AG20443 (cell line): ENCODE measurements at regions not wholly inside any gene's neighbourhood (a gene's known extent, or its start where the extent isn't known, plus 50 kb on each side); places are given as distances from the start of the nearest gene placed in this dataset.

Experiments
- DNase-seq: peaks from one replicate; pipeline ENCODE4 v3.0.0; 2012; ENCODE audit warnings: low spot score, mixed read lengths

DNA sequence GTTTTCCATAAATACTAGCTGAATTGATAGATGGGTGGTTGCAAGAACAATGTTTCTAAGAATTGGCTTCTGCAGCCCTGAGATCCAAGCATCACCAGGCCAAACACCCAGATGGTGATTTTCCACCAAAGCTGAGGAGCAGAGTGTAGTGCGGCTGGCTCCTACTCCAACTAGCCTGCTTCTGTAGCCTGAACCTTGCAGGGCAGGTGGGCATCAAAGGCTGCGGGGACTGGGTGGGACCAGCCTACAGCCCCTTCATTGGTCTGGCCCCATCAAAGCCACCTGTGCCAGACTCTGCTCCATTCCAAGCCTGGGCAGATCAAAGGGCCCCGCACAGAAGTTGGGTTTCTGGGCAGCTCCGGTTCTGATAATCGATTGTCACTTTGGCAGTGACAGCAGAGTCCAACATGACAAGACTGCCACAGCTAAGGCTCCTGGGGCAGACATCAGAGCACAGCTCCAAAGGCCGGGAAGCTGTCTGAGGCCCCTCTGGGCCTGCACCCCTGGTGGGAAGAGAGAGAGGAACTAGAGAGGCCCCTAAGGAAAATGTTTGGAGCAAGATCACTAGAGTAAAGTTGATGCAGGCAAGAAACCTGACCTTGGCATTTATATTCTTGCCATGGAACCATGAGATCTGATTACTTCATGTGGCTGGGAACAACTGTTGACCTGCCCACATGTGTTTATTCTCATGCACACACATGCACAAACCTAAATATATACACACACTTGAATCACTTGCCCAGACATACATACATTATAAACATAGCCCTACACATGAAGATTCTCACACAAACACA, 582.9 kb downstream of the INSC start:
- DNase-seq, result no peak

DNA sequence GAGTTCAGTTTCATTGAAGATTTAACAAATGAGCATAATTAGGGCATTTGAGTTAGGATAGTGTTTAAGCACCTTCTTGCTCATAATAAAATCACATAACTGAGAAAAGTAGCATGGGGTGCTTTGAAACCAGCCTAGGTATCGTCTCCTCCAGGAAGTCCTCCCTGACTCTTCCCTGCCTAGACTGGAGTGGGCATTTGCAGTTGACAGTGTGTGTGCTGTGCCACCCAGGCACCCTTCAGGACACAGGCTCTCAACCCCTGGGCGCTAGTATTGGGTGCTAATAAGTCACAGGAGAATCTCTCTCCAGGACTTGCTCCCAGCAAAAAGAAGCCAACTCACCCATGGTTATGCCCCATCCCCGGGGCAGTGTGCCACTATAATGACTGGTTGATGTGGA, 584.1 kb downstream of the INSC start:
- no peak for DNase-seq

DNA sequence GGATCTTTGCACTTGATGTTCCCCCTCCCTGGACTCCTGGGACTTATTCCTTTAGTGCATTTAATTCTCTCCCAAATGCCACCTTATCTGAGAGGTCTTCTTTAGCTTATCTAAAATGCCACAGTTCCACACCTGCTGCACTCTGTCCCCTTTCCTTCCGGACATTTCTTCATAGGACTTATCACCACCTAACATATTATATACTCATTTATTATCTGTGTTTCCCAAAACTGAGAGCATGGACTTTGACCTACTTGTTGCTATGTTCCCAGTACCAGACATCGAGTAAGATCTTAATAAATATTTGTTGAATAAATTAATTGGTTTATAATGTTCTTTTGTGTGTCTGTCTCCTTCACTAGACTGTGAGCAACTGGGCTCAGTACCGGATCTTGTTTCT, 585.3 kb downstream of the INSC start:
- DNase-seq, result no peak

DNA sequence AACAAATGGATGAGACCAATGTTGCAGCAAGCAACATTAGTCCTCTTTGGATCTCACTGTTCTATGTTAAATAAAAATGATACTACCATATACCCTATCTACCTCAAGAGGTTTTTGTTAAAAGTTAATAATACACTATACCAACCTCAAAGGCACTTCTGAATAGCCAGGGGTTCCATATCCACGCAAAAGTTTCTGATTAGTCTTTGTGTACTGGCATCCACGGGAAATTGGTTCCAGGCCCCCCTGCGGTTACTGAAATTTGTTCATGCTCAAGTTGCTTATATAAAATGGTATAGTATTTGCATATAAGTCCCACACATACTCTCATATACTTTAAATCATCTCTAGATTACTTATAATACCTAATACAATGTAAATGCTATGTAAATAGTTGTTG, 585.7 kb downstream of the INSC start:
- no peak for DNase-seq

DNA sequence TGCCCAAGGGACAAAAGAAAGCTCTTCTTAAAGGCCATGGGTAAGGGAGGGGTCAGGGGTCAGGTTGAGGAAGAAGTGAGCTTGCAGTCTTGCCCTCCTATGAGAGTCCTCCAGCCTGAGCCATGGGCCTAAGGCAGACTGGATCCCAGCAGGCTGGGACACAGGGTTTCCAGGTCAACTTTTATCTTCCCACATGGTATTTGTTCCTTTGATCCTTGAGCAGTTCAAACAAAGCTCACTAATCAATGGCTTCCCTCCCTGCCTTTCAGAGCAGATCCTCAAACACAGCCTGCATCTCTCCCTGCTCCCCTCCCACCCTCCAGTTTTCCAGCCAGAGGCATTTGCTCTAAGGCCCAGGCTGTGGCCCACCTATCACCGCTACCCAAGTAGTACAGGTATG, 589.3 kb downstream of the INSC start:
- no peak for DNase-seq

DNA sequence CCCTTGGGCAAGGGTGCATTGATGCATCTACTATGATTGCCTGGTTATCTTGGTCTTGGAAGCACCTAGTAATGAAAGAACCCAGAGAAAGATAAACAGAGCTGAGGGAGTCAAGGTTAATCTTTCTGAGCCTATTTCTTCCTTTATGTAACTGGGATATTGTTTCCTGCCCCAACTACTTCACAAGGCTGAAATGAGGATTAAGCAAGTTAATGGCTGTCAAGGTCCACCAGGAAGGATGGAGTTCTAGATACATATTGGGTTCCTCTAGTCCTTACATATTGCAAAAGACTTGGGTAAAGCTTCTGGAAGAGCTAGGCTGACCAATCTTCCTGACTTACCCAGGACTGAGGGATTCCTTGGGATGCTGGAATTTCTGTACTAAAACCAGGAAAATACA, 589.8 kb downstream of the INSC start:
- no peak for DNase-seq

DNA sequence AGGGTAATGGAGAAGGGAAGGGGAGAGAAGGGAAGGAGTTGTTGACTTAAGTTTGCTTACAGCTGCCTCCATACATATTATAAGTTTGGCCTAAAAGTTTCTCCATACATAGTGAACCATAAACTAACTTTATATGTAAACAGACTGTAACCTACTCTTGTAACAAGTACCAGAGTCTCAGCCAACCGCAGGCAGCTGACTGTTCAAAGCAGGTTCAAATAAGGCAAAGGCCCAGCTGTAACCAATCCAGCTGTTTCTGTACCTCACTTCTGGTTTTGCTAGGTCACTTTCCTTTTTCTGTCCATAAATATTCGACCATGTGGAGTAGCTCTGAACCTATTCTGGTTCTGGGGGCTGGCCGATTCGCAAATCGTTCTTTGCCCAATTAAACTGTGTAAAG, 591.2 kb downstream of the INSC start:
- DNase-seq, result no peak

DNA sequence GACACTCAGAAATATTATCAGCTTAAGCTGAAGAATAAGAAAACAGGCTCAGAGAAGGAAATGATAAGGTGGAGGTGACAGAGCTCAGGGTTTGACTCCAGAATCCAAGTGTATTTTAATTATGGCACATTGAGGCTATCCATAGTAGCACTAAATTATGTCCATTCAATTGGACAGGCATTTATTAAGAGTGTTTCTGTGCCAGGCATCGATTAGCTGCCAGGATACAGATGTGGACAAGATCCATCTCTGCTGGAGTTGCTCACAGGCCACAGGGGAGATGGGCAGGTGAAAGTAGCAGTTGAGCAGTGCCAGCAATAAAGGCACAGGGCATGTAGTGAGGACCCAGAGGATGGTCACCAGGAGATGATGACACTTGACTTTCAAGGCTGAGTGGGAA, 592.5 kb downstream of the INSC start:
- DNase-seq, result no peak

DNA sequence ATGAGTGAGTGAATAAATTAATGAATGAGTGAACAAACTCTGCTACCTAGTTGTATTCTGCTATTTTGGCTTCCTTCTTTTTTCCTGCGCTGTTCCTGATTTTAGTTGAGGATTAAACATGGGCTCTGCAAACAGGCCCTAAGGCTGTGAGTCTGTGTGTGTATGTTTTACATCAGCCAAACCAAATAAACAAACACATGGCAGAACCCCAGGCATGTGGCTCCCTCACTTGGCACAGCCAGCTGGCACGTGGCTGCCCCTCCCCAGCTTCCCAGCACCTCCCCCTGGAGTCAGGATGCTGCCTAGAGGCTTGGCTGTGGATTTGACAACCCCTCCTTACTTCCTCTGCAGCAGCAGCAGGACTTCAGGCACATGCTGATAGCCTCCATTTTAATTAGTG, 593.2 kb downstream of the INSC start:
- DNase-seq, result no peak

DNA sequence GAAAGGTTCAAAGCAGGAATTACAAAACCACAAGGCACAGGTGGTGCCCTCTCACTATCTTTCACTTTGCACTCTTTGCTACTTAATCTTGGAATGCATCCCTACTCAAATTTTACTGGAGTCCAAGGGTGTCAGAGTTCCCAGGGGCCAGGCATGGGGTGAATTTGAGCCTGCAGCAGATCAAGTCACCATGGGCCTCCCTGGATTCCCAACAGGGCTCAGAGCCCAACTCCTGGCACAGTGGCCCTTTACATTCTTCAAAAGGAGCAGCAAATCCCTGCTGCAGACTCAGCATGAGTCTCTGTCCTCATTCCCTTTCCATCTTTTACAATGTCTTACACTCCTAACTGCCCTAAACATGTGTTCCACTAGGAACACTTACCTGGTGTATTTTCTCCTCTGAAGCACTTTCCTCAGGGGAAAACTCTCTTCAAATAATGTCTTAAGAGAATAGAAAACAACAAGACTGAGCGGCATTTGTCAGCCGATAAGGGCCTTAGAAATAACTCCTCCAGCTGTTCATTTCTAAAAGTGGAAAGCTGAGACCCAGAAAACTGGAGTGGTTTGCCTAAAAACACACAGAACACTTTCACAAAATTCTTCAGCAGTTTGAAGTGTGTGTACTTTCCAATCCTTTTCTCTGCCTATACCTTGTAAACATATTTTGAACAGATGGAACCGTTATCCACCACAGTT, 596.0 kb downstream of the INSC start:
- DNase-seq, result no peak

DNA sequence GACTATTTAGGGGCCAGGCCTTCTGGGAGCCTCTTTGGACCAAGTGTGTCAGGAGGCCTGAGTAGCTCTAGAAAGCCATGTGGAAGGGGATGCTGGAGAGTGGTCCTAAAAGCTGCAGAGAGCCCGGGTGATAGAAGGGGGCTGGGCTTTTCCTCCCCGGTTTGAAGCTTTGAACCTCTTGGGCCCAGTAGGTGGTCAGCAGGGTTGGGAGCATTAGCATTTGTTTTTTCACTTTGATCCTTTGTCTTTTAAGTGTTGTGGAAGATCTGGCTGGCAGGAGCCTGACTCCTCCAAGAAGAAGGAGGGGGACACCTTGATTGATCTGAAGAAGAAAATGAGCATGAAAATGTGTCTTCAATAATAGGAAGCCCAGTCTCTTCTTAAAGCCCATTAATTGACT, 596.6 kb downstream of the INSC start:
- no peak for DNase-seq

DNA sequence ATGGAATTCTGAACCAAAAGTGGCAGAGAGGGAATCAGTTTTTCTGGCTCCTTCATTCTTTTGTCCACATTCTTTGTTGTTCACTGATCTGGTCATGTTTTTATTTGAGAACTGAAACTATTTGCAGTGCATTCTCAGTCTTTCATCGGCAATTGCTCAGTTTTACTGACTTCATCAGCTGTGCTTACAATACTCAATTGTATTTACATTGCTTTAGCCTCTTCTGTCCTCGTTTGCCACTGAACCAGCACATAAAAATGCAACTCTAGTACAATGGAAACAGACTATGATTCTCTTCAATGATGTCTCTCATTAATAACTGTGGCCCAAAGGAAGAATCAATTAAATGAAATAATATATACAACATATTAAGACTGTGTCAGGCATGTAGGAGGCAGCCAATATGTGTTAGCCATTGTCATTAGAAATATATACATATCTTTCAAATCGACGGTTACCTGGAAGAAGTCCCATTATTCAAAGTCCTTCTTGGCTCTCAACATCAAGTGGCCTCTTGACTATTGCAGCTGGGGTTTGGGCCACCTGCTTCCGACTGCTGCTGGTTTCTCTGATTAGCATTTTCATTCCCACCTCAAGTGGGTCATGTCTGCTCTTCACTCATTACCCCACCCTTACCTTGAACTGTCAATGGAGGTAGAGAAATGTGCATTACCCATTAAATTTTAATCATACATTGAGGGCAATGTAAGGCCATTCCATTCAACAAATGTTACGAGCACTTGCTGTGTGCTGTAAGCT, 600.1 kb downstream of the INSC start:
- no peak for DNase-seq

DNA sequence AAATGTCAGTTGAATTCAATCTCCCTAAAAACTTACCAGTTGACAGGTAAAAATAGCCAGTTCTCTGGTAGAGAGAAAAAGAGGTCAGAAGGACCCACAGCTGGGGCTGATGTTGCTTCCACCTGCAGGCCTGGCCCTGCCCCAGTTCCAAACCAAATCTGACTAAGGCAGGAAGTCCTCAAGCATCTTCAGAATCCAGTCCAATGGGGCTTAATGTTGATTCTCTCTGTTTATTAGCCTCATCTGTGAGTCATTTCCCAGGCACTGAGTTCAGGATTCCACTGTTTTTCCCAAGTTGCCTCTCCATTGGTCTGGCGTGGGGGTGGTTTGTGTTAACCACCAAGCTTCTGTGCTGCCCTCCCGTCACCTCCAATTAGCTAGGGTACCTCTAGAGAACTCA, 601.8 kb downstream of the INSC start:
- no peak for DNase-seq

DNA sequence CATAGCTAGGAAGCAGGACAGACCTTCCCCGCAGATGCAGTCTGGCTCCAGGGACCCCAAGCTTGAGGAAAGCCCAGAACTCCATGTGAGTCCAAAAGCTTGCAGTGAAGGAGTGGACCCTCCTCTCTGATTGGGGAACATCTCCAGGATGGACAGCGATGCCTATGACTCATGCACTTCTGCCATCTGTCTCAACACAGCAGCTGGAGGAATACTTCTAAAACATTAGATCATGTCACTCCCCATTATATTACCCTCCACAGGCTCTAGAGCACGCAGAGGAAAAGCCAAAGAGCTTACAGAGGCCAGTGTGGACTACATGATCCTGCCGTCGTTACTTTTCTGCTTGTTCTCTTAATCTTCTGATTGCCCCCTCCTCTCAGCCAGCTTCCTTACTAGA, 605.7 kb downstream of the INSC start:
- DNase-seq, result no peak

DNA sequence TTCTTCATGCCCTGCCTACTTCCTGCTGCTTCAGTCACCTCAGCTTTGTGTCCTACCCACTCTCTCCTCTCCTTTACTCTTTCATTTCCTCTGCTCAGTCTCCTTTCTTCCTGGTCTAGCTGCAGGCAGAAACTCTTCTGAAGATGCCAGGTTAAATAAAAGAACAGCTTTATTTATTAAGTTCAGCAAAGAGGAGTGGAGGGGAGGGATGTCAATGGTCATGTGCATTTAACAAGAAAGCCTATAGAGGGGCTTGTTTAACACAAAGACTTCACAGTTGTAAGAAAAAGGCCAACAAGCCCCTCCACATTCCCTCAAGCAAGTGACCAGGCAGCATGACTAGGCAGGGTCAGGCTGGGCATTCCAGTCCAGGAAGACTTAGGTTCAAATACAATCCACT, 609.2 kb downstream of the INSC start:
- no peak for DNase-seq

DNA sequence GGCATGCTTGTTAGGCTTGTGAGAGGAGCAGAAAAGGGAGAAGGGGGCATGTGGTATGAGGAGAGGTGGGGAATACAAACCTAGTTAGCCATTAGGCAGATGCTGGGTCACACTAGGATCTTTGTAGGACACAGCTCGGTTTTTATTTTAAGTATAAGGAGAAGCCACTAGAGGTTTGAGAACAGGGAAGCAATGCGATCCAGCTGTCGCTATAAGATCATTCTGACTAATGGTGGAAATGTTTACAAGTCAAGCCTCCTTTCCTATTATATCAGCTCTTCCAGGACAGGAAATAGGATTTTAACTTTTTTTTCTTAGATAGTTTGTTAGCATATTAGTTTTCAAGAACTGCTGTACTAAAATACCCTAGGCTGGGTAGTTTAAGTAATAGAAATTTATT, 609.9 kb downstream of the INSC start:
- no peak for DNase-seq

DNA sequence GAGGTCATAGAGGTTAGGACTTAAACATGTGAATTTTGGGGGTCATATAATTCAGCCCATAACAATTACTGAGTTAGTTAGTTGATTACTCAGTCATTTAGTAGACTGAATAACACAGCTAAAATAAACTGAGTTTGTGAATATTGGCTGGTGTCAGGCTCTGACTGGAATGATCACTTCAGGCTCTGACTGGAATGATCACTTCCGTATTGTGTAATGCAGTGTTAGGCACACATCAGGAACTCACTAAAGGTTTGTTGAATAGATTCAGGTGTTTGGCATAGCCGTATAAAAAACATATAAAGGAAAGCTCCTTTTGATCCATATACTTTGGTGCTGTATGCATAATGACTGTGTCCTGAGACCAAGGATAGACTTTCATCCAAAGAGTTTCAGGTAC, 610.5 kb downstream of the INSC start:
- no peak for DNase-seq

DNA sequence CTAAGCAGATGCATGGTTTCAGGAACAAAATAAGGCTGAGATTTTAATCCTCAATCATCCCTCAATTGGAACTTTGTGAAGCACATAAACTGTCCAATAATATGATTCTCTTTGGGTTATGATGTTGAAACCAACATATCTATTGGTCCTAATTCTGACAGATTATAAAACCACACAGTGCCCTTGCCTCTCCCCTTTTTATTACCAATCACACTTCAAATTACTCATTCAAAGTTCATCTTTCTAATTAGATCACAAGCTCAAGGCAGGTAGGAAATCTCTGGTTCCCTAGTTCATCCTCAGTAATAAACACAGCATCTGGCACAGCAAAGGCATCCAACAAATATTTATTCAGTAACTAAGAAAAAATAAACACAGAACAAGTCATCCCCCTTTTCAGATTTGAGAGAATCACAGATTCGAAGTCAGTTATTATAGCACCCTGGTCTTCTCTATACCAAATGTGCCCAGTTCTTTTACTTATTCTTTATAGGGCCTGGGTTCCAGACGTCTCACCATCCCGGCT, 611.6 kb downstream of the INSC start:
- no peak for DNase-seq

DNA sequence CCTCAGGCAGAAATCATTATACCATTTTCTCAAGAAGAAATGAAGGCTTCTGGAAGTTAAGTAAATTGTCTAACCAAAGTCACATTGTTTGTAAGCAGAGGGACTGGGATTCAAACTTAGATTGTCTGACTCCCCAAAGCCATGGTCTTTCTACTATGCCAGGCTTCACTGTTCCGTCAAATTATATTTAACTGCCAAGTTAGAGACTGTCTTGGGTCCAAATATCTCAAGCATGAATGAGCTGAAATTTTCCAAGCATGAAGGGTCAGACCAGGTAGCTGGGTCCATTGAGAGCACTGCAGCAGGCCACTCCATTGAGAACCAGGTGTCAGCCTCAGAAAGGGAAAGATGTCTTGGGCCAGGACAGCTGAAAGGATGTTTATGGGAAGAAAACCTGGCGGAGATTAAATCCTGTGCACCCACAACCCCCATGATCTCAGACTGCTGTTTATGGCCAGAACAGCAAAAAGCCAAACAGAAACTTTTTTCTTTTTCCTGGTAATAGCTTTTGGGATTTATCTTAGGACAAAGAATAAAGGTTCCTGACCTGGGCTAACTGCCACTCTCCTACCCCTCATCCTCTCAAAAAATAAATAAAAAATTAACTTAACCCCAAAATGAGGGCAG, 612.3 kb downstream of the INSC start:
- DNase-seq, result no peak

DNA sequence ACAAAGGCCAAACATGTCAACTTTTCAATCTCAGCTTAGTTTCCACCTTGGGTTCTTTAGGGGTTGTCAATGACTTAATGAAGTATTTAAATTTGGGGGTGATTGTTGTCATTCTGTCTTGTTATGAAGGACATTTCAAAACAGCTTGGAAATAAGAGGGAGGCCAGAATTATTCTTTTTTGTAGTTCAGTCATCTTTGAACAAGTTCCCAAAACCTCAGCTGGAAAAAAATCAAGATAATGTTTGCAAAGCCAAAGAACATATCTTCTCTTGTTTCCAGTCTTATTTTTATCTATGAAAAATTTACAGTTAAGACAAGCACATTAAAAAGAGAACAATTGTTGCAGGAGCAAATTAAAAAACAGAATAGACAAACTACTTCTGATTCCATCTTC, 612.8 kb downstream of the INSC start:
- no peak for DNase-seq

DNA sequence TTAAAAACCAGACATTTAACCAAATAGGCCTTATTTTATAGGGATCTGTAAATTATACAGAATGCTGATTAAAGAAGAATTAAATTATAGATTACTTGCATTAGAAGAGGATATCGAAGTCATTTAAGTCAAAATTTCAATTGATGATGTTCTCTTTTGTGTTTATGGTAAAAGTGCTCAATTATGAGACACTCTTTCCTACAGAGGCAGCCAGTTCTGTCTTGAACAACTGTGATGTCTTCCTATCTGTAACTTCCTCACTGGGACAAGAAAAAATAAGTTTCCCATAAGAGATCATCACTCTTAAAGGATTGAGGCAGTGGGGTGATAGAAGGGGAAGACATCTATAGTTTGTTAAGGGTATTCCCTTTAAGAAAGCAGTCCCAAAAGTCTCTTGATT, 613.5 kb downstream of the INSC start:
- no peak for DNase-seq

DNA sequence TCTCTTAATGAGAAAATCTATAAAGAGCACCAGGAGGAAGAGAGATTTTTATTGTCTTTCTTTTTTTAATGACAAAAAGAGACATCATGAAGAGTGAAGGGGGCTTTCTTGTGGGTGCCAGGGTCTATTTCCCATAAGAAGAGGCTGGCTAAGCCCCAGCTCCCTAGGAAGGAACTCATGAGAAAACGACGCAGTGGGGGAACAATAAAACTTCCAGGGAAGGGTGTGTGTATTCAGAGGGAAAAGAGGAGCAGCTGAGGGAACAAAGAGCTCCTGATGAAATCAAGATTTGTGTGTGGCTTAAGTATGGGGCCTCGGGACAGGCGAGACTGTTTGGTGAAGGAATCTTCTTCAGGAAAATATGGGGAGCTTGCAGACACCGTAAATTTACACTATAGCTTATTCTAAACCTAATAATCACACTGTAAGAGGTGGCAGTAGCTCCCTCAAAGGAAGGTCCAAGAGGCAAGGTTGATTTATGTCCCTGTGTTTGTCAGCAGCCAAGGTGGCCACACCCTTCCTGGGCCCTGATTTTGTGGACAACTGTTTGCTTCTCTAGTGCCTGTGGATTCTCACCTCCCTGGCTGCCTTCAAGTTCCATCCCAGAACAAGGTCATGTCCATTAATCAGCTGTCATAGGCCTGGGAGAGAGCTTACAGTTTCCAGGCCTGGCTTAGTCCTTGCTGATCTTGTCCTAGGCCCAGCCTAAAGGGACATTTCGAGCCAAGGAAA, 615.7 kb downstream of the INSC start:
- no peak for DNase-seq
